Progenitor cell of endocrine pancreas (in vitro differentiated cells): ENCODE measurements at regions not wholly inside any gene's neighbourhood (a gene's known extent, or its start where the extent isn't known, plus 50 kb on each side); places are given as distances from the start of the nearest gene placed in this dataset.
"Not testable (repeated sequence)": the region's sequence is repeated elsewhere in the genome, so short reads cannot be mapped to it uniquely, and the experiment has no call there.

ENCODE experiments used
- DNase-seq: peaks from one replicate; pipeline ENCODE4 v3.0.0; 2021; ENCODE audit warnings: low spot score; ENCODE audit not compliant: unreplicated experiment
- H3K27ac Mint-ChIP-seq: 2 replicates; pipeline ENCODE4 v1.8.0; 2021; ENCODE audit warnings: mild to moderate bottlenecking, moderate library complexity, mixed read lengths
- H3K27me3 Mint-ChIP-seq: 2 replicates; pipeline ENCODE4 v1.8.0; 2021; ENCODE audit warnings: mixed read lengths
- H3K36me3 Mint-ChIP-seq: 2 replicates; pipeline ENCODE4 v1.8.0; 2022; ENCODE audit warnings: mixed read lengths; ENCODE audit not compliant: insufficient read depth
- H3K4me1 Mint-ChIP-seq: 2 replicates; pipeline ENCODE4 v1.8.0; 2021; ENCODE audit warnings: low read depth, mixed read lengths
- H3K4me3 Mint-ChIP-seq: 2 replicates; pipeline ENCODE4 v1.8.0; 2021; ENCODE audit warnings: low read depth, mild to moderate bottlenecking, moderate library complexity, mixed read lengths
- H3K9me3 Mint-ChIP-seq: 2 replicates; pipeline ENCODE4 v1.8.0; 2021; ENCODE audit warnings: low read depth, mixed read lengths
- CTCF ChIP-seq: fragments of 200-600 bp; sonication (generic); IDR thresholded peaks from one replicate; pipeline ENCODE4 v1.5.0; 2021; ENCODE audit warnings: antibody characterized with exemption, mild to moderate bottlenecking; ENCODE audit not compliant: unreplicated experiment

- H3K4me3 Mint-ChIP-seq: no peak overlapping the region
- DNase-seq: no peak
- no peaks in the 10 kb centered on the region for H3K27me3 Mint-ChIP-seq
- no peaks in the 10 kb centered on the region for H3K36me3 Mint-ChIP-seq
- H3K4me1 Mint-ChIP-seq: no peaks in the 10 kb centered on the region
- TF ChIP-seq CTCF: no peak
- H3K27ac Mint-ChIP-seq: no peak overlapping the region
- no peaks in the 10 kb centered on the region for H3K9me3 Mint-ChIP-seq
Observed at GRCh38 chr4:118557298-118557851, 127.8 kb upstream of the METTL14 start.

GRCh38 chr4:118558188-118558587 is 127.0 kb upstream of the METTL14 start:
- H3K27me3 Mint-ChIP-seq: not testable (repeated sequence)

GRCh38 chr4:118561559-118561958 is 123.6 kb upstream of the METTL14 start:
- H3K27me3 Mint-ChIP-seq, H3K36me3 Mint-ChIP-seq, H3K27ac Mint-ChIP-seq, H3K4me3 Mint-ChIP-seq, DNase-seq, H3K9me3 Mint-ChIP-seq, H3K4me1 Mint-ChIP-seq: not testable (repeated sequence)

More at GRCh38 chr4:118558188-118558587, 127.0 kb upstream of the METTL14 start:
- DNase-seq, H3K9me3 Mint-ChIP-seq, H3K4me3 Mint-ChIP-seq, H3K36me3 Mint-ChIP-seq, H3K4me1 Mint-ChIP-seq, H3K27ac Mint-ChIP-seq: not testable (repeated sequence)

- not testable (repeated sequence) for H3K27ac Mint-ChIP-seq, DNase-seq, H3K9me3 Mint-ChIP-seq, H3K36me3 Mint-ChIP-seq, H3K4me3 Mint-ChIP-seq, H3K4me1 Mint-ChIP-seq
- peaks cover 12% of the 10 kb centered on the region for H3K27me3 Mint-ChIP-seq
Observed at GRCh38 chr4:118566003-118566513, 119.1 kb upstream of the METTL14 start.

- H3K36me3 Mint-ChIP-seq, H3K27ac Mint-ChIP-seq: not testable (repeated sequence)
Observed at GRCh38 chr4:118572991-118573390, 112.2 kb upstream of the METTL14 start.

GRCh38 chr4:118574251-118574913 is 110.8 kb upstream of the METTL14 start:
- H3K27me3 Mint-ChIP-seq, H3K36me3 Mint-ChIP-seq, H3K4me3 Mint-ChIP-seq, H3K9me3 Mint-ChIP-seq, H3K27ac Mint-ChIP-seq, H3K4me1 Mint-ChIP-seq, DNase-seq: not testable (repeated sequence)

More at GRCh38 chr4:118572991-118573390, 112.2 kb upstream of the METTL14 start:
- not testable (repeated sequence) for DNase-seq, H3K4me3 Mint-ChIP-seq, H3K9me3 Mint-ChIP-seq, H3K4me1 Mint-ChIP-seq, H3K27me3 Mint-ChIP-seq

- not testable (repeated sequence) for H3K4me1 Mint-ChIP-seq, H3K36me3 Mint-ChIP-seq, H3K9me3 Mint-ChIP-seq
Observed at GRCh38 chr4:118575057-118575456, 110.1 kb upstream of the METTL14 start.

GRCh38 chr4:118575726-118576125 is 109.5 kb upstream of the METTL14 start:
- not testable (repeated sequence) for DNase-seq, H3K4me3 Mint-ChIP-seq, H3K9me3 Mint-ChIP-seq, H3K36me3 Mint-ChIP-seq, H3K4me1 Mint-ChIP-seq, H3K27ac Mint-ChIP-seq, H3K27me3 Mint-ChIP-seq

More at GRCh38 chr4:118575057-118575456, 110.1 kb upstream of the METTL14 start:
- H3K27ac Mint-ChIP-seq, H3K4me3 Mint-ChIP-seq, DNase-seq, H3K27me3 Mint-ChIP-seq: not testable (repeated sequence)

- H3K4me3 Mint-ChIP-seq, H3K36me3 Mint-ChIP-seq, H3K4me1 Mint-ChIP-seq, H3K27ac Mint-ChIP-seq, DNase-seq, H3K9me3 Mint-ChIP-seq, H3K27me3 Mint-ChIP-seq: not testable (repeated sequence)
Observed at GRCh38 chr4:118576709-118577219, 108.4 kb upstream of the METTL14 start.
